ENCODE measurements at regions not wholly inside any gene's neighbourhood (a gene's known extent, or its start where the extent isn't known, plus 50 kb on each side); places are given as distances from the start of the nearest gene placed in this dataset.

- TF ChIP-seq POLR2A (IDR thresholded peaks at IDR 0.05) (no peak), POLR2AphosphoS5 (IDR thresholded peaks at IDR 0.05) (no peak)
- TF ChIP-seq, protein P1, sequence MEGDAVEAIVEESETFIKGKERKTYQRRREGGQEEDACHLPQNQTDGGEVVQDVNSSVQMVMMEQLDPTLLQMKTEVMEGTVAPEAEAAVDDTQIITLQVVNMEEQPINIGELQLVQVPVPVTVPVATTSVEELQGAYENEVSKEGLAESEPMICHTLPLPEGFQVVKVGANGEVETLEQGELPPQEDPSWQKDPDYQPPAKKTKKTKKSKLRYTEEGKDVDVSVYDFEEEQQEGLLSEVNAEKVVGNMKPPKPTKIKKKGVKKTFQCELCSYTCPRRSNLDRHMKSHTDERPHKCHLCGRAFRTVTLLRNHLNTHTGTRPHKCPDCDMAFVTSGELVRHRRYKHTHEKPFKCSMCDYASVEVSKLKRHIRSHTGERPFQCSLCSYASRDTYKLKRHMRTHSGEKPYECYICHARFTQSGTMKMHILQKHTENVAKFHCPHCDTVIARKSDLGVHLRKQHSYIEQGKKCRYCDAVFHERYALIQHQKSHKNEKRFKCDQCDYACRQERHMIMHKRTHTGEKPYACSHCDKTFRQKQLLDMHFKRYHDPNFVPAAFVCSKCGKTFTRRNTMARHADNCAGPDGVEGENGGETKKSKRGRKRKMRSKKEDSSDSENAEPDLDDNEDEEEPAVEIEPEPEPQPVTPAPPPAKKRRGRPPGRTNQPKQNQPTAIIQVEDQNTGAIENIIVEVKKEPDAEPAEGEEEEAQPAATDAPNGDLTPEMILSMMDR (IDR thresholded peaks at IDR 0.05) = no peak
These were observed 586.9 kb upstream of the ARID1B start for GRCh38 chr6:156190270-156190669.

Measured in breast epithelium (tissue), 3 donors.